ENCODE measurements at regions not wholly inside any gene's neighbourhood (a gene's known extent, or its start where the extent isn't known, plus 50 kb on each side); places are given as distances from the start of the nearest gene placed in this dataset.

GRCh38 chr20:60427516-60427915 is 469.3 kb downstream of the CDH26 start:
- Histone ChIP-seq H3K27ac (ENCODE audit: low read depth, low read length) (no peak overlapping the region), H3K4me1 (ENCODE audit: insufficient read depth, low read length) (no peaks in the 10 kb centered on the region), H3K27me3 (ENCODE audit: insufficient read depth, low read length, poor library complexity, severe bottlenecking) (no peaks in the 10 kb centered on the region), H3K4me3 (ENCODE audit: low read length) (no peak overlapping the region), H3K36me3 (ENCODE audit: insufficient read depth, low read length) (no peaks in the 10 kb centered on the region), H3K9me3 (ENCODE audit: low read length) (no peaks in the 10 kb centered on the region)
- POLR2A ChIA-PET = no interaction called here
- no peaks in the 10 kb centered on the region for H3K36me3 Mint-ChIP-seq
- peaks cover 3 to 7% of the 10 kb centered on the region in 2 donors for H3K27me3 Mint-ChIP-seq
- H3K4me1 Mint-ChIP-seq = no peaks in the 10 kb centered on the region
- CTCF ChIA-PET = no interaction called here
- H3K4me3 Mint-ChIP-seq = no peak overlapping the region
- H3K27ac Mint-ChIP-seq = no peak overlapping the region
- DNase-seq = no peak
- no peaks in the 10 kb centered on the region for H3K9me3 Mint-ChIP-seq

- H3K36me3 ChIP-seq (ENCODE audit: insufficient read depth, low read length) = no peaks in the 10 kb centered on the region
- Mint-ChIP-seq H3K9me3 (no peaks in the 10 kb centered on the region), H3K4me3 (no peak overlapping the region), H3K27ac (peak overlapping the region in 1 of 8 donors; percentile 23), H3K27me3 (peaks cover 3 to 7% of the 10 kb centered on the region in 2 donors), H3K36me3 (no peaks in the 10 kb centered on the region), H3K4me1 (no peaks in the 10 kb centered on the region)
- H3K4me3 ChIP-seq (ENCODE audit: low read length) = no peak overlapping the region
- DNase-seq = no peak
- no peaks in the 10 kb centered on the region for H3K27me3 ChIP-seq (ENCODE audit: insufficient read depth, low read length, poor library complexity, severe bottlenecking)
- no peaks in the 10 kb centered on the region for H3K4me1 ChIP-seq (ENCODE audit: insufficient read depth, low read length)
- POLR2A ChIA-PET = no interaction called here
- H3K27ac ChIP-seq (ENCODE audit: low read depth, low read length) = no peak overlapping the region
- no peaks in the 10 kb centered on the region for H3K9me3 ChIP-seq (ENCODE audit: low read length)
- CTCF ChIA-PET = no interaction called here
Measured at GRCh38 chr20:60428651-60429050, 470.4 kb downstream of the CDH26 start.

DNA sequence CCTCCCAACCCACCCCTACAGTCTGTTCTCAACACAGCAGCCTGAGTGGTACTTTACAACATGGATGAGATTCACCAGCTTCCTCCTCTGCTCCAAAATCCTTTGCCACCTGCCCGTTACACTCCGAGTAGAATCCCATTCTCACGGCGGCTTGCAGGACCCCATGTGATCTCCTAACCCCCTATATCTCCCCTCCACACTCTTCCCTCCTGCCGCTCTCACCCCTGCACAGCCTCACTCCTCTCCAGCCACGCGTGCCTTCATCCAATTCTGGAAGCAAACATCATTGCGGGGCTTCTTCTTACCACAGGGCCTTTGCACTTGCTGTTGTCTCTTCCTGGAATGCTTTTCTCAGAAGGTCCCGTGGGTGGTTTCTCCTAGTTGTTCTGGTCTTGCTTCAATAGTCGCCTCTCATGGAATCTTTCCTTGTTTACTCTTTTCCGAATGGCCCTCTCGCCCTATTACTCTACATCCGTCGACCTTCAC is 472.3 kb downstream of the CDH26 start:
- no peaks in the 10 kb centered on the region for H3K4me1 ChIP-seq (ENCODE audit: insufficient read depth, low read length)
- H3K36me3 Mint-ChIP-seq = no peaks in the 10 kb centered on the region
- CTCF ChIA-PET = no interaction called here
- DNase-seq = no peak
- no peak overlapping the region for H3K27ac ChIP-seq (ENCODE audit: low read depth, low read length)
- H3K27me3 ChIP-seq (ENCODE audit: insufficient read depth, low read length, poor library complexity, severe bottlenecking) = no peaks in the 10 kb centered on the region
- peaks cover 0 to 3% of the 10 kb centered on the region in 2 donors for H3K27me3 Mint-ChIP-seq
- H3K4me3 ChIP-seq (ENCODE audit: low read length) = no peak overlapping the region
- H3K36me3 ChIP-seq (ENCODE audit: insufficient read depth, low read length) = no peaks in the 10 kb centered on the region
- no peaks in the 10 kb centered on the region for H3K9me3 Mint-ChIP-seq
- POLR2A ChIA-PET = no interaction called here
- no peak overlapping the region for H3K4me3 Mint-ChIP-seq
- H3K4me1 Mint-ChIP-seq = no peaks in the 10 kb centered on the region
- no peaks in the 10 kb centered on the region for H3K9me3 ChIP-seq (ENCODE audit: low read length)
- H3K27ac Mint-ChIP-seq = peak overlapping the region in 1 of 8 donors; percentile 21

DNA sequence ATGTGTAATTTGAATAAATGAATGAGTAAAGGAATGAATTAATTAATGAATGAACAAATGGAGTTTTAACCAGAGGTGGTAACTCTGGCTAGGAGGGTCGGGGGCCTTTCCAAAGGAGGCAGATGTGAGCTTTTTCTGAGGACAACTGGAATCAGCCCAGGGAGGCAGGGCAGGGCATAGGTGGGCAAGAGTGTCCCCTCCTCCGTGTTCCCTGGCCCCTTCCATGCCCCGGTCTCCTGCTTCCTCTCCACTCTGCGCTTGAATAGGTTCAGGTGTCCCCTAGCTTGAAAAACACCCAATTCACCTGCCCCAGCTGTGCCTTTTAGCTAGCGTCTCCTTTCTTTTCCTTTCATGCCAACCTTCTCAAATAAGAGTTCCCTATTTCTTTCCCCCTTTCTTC is 473.1 kb downstream of the CDH26 start:
- H3K36me3 ChIP-seq (ENCODE audit: insufficient read depth, low read length) = no peaks in the 10 kb centered on the region
- Mint-ChIP-seq H3K4me3 (no peak overlapping the region), H3K9me3 (peaks cover 0 to 3% (median 0%) of the 10 kb centered on the region in 5 donors), H3K36me3 (no peaks in the 10 kb centered on the region), H3K4me1 (no peaks in the 10 kb centered on the region), H3K27me3 (peaks cover 0 to 2% of the 10 kb centered on the region in 2 donors), H3K27ac (no peak overlapping the region)
- ChIA-PET CTCF (no interaction called here), POLR2A (no interaction called here)
- no peaks in the 10 kb centered on the region for H3K9me3 ChIP-seq (ENCODE audit: low read length)
- H3K27ac ChIP-seq (ENCODE audit: low read depth, low read length) = no peak overlapping the region
- no peak overlapping the region for H3K4me3 ChIP-seq (ENCODE audit: low read length)
- no peaks in the 10 kb centered on the region for H3K4me1 ChIP-seq (ENCODE audit: insufficient read depth, low read length)
- H3K27me3 ChIP-seq (ENCODE audit: insufficient read depth, low read length, poor library complexity, severe bottlenecking) = no peaks in the 10 kb centered on the region
- DNase-seq = no peak

- POLR2A ChIA-PET = no interaction called here
- Mint-ChIP-seq H3K4me1 (no peaks in the 10 kb centered on the region), H3K9me3 (peaks cover 0 to 9% (median 6%) of the 10 kb centered on the region in 5 donors), H3K36me3 (no peaks in the 10 kb centered on the region), H3K27ac (no peak overlapping the region), H3K4me3 (no peak overlapping the region), H3K27me3 (no peaks in the 10 kb centered on the region)
- Histone ChIP-seq H3K36me3 (ENCODE audit: insufficient read depth, low read length) (no peaks in the 10 kb centered on the region), H3K4me3 (ENCODE audit: low read length) (no peak overlapping the region), H3K4me1 (ENCODE audit: insufficient read depth, low read length) (no peaks in the 10 kb centered on the region), H3K27ac (ENCODE audit: low read depth, low read length) (no peak overlapping the region), H3K27me3 (ENCODE audit: insufficient read depth, low read length, poor library complexity, severe bottlenecking) (no peaks in the 10 kb centered on the region), H3K9me3 (ENCODE audit: low read length) (no peaks in the 10 kb centered on the region)
- CTCF ChIA-PET = no interaction called here
- no peak for DNase-seq
Measured at GRCh38 chr20:60437418-60437817, 479.2 kb downstream of the CDH26 start.

- ChIA-PET CTCF (no interaction called here), POLR2A (no interaction called here)
- Mint-ChIP-seq H3K27me3 (peaks cover 2 to 3% of the 10 kb centered on the region in 2 donors), H3K4me3 (peak overlapping the region in 1 of 7 donors; percentile 24), H3K4me1 (peaks cover 7 to 14% (median 9%) of the 10 kb centered on the region in 3 donors), H3K36me3 (no peaks in the 10 kb centered on the region), H3K27ac (no peak overlapping the region), H3K9me3 (peaks cover 0 to 7% (median 0%) of the 10 kb centered on the region in 5 donors)
- H3K36me3 ChIP-seq (ENCODE audit: insufficient read depth, low read length) = no peaks in the 10 kb centered on the region
- no peaks in the 10 kb centered on the region for H3K9me3 ChIP-seq (ENCODE audit: low read length)
- no peak overlapping the region for H3K27ac ChIP-seq (ENCODE audit: low read depth, low read length)
- no peaks in the 10 kb centered on the region for H3K4me1 ChIP-seq (ENCODE audit: insufficient read depth, low read length)
- no peak overlapping the region for H3K4me3 ChIP-seq (ENCODE audit: low read length)
- no peak for DNase-seq
- no peaks in the 10 kb centered on the region for H3K27me3 ChIP-seq (ENCODE audit: insufficient read depth, low read length, poor library complexity, severe bottlenecking)
Measured at GRCh38 chr20:60446267-60447111, 488.3 kb downstream of the CDH26 start.

- no peaks in the 10 kb centered on the region for H3K9me3 ChIP-seq (ENCODE audit: low read length)
- no peaks in the 10 kb centered on the region for H3K27me3 ChIP-seq (ENCODE audit: insufficient read depth, low read length, poor library complexity, severe bottlenecking)
- CTCF ChIA-PET = no interaction called here
- no peaks in the 10 kb centered on the region for H3K36me3 ChIP-seq (ENCODE audit: insufficient read depth, low read length)
- H3K4me1 ChIP-seq (ENCODE audit: insufficient read depth, low read length) = no peaks in the 10 kb centered on the region
- H3K27ac ChIP-seq (ENCODE audit: low read depth, low read length) = no peak overlapping the region
- Mint-ChIP-seq H3K9me3 (peaks cover 0 to 8% (median 0%) of the 10 kb centered on the region in 5 donors), H3K27me3 (peaks cover 2 to 3% of the 10 kb centered on the region in 2 donors), H3K4me3 (no peak overlapping the region), H3K36me3 (no peaks in the 10 kb centered on the region), H3K27ac (no peak overlapping the region), H3K4me1 (peaks cover 7 to 14% (median 9%) of the 10 kb centered on the region in 3 donors)
- no peak for DNase-seq
- POLR2A ChIA-PET = no interaction called here
- H3K4me3 ChIP-seq (ENCODE audit: low read length) = no peak overlapping the region
Measured at GRCh38 chr20:60447703-60448102, 489.5 kb downstream of the CDH26 start.

- no peaks in the 10 kb centered on the region for H3K36me3 ChIP-seq (ENCODE audit: insufficient read depth, low read length)
- no peaks in the 10 kb centered on the region for H3K4me1 Mint-ChIP-seq
Measured at GRCh38 chr20:60453388-60454246, 495.4 kb downstream of the CDH26 start.

More at GRCh38 chr20:60453388-60454246, 495.4 kb downstream of the CDH26 start:
- Histone ChIP-seq H3K4me1 (ENCODE audit: insufficient read depth, low read length) (no peaks in the 10 kb centered on the region), H3K27me3 (ENCODE audit: insufficient read depth, low read length, poor library complexity, severe bottlenecking) (no peaks in the 10 kb centered on the region), H3K4me3 (ENCODE audit: low read length) (no peak overlapping the region), H3K27ac (ENCODE audit: low read depth, low read length) (no peak overlapping the region), H3K9me3 (ENCODE audit: low read length) (no peaks in the 10 kb centered on the region)
- Mint-ChIP-seq H3K36me3 (no peaks in the 10 kb centered on the region), H3K9me3 (peaks cover 0 to 2% (median 0%) of the 10 kb centered on the region in 5 donors), H3K27me3 (peaks cover 0 to 7% of the 10 kb centered on the region in 2 donors), H3K27ac (no peak overlapping the region), H3K4me3 (no peak overlapping the region)
- ChIA-PET CTCF (no interaction called here), POLR2A (no interaction called here)
- no peak for DNase-seq
